ENCODE measurements at regions not wholly inside any gene's neighbourhood (a gene's known extent, or its start where the extent isn't known, plus 50 kb on each side); places are given as distances from the start of the nearest gene placed in this dataset.
"Not testable (repeated sequence)": the region's sequence is repeated elsewhere in the genome, so short reads cannot be mapped to it uniquely, and the experiment has no call there.

DNA sequence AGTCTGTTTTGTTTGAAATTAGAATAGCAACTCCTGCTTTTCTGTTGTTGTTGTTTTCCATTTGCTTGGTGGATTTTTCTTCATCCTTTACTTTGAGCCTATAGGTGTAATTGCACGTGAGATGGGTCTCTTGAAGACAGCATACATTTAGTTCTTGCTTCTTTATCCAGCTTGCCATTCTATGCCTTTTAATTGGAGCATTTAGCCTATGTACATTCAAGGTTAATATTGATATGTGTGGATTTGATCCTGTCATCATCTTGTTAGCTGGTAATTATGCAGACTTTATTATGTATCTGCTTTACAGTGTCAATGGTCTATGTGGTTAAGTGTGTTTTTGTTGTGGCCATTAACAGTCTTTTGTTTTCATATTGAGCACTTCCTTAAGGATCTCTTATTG is 708.9 kb upstream of the ANKRD30A start:
- Histone ChIP-seq H3K79me2 (ENCODE audit: insufficient read depth, low read length) (no peaks in the 10 kb centered on the region), H3K4me1 (ENCODE audit: insufficient read depth, low read length) (no peaks in the 10 kb centered on the region), H3K4me3 (ENCODE audit: insufficient read depth, low read length) (no peak overlapping the region), H4K20me1 (ENCODE audit: insufficient read depth, low read length) (no peaks in the 10 kb centered on the region), H3K27ac (ENCODE audit: low read depth, low read length) (no peak overlapping the region), H3K4me2 (ENCODE audit: insufficient read depth, low read length) (no peak overlapping the region), H3K9me3 (ENCODE audit: low read depth, low read length) (no peaks in the 10 kb centered on the region), H3K36me3 (ENCODE audit: insufficient read depth, low read length) (no peaks in the 10 kb centered on the region), H3K27me3 (ENCODE audit: insufficient read depth, low read length) (no peaks in the 10 kb centered on the region), H2AFZ (ENCODE audit: low read length) (no peak overlapping the region)
- no peak for TF ChIP-seq CTCF (IDR thresholded peaks at IDR 0.05; ENCODE audit: extremely low read depth, low read depth, low read length)
- DNase-seq (ENCODE audit: insufficient read length, low spot score, missing footprints): no peak

DNA sequence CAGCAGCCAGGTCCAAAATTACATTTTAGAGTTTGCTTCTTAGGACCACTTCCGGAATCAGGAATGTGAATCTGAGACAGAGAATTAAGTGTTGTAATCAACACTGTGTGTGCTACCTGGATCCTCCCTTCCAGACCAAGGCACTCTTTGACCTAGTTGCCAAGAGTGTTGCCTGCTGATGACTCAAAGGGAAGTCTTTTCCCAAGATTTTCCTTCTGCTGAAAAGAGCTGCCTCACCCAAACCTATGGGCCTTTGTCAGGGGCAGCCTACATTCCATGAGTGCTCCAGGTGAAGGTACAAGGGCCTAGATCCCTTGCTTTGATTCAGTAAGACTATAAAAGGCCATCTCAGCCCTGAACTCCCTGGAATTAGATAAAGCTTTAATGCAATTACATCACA is 712.5 kb upstream of the ANKRD30A start:
- TF ChIP-seq CTCF (IDR thresholded peaks at IDR 0.05; ENCODE audit: extremely low read depth, low read depth, low read length): no peak
- Histone ChIP-seq H3K27me3 (ENCODE audit: insufficient read depth, low read length) (no peaks in the 10 kb centered on the region), H3K4me3 (ENCODE audit: insufficient read depth, low read length) (no peak overlapping the region), H4K20me1 (ENCODE audit: insufficient read depth, low read length) (no peaks in the 10 kb centered on the region), H3K36me3 (ENCODE audit: insufficient read depth, low read length) (no peaks in the 10 kb centered on the region), H2AFZ (ENCODE audit: low read length) (no peak overlapping the region), H3K9me3 (ENCODE audit: low read depth, low read length) (no peaks in the 10 kb centered on the region), H3K27ac (ENCODE audit: low read depth, low read length) (no peak overlapping the region), H3K79me2 (ENCODE audit: insufficient read depth, low read length) (no peaks in the 10 kb centered on the region), H3K4me1 (ENCODE audit: insufficient read depth, low read length) (no peaks in the 10 kb centered on the region), H3K4me2 (ENCODE audit: insufficient read depth, low read length) (no peak overlapping the region)
- DNase-seq (ENCODE audit: insufficient read length, low spot score, missing footprints): no peak

- H4K20me1 ChIP-seq (ENCODE audit: insufficient read depth, low read length); H3K9me3 ChIP-seq (ENCODE audit: low read depth, low read length); H3K4me1 ChIP-seq (ENCODE audit: insufficient read depth, low read length); H3K4me2 ChIP-seq (ENCODE audit: insufficient read depth, low read length); H2AFZ ChIP-seq (ENCODE audit: low read length); DNase-seq (ENCODE audit: insufficient read length, low spot score, missing footprints); H3K36me3 ChIP-seq (ENCODE audit: insufficient read depth, low read length); H3K27me3 ChIP-seq (ENCODE audit: insufficient read depth, low read length); H3K4me3 ChIP-seq (ENCODE audit: insufficient read depth, low read length); H3K27ac ChIP-seq (ENCODE audit: low read depth, low read length); H3K79me2 ChIP-seq (ENCODE audit: insufficient read depth, low read length): not testable (repeated sequence)
Observed at GRCh38 chr10:36400238-36400637, 725.2 kb upstream of the ANKRD30A start.

DNA sequence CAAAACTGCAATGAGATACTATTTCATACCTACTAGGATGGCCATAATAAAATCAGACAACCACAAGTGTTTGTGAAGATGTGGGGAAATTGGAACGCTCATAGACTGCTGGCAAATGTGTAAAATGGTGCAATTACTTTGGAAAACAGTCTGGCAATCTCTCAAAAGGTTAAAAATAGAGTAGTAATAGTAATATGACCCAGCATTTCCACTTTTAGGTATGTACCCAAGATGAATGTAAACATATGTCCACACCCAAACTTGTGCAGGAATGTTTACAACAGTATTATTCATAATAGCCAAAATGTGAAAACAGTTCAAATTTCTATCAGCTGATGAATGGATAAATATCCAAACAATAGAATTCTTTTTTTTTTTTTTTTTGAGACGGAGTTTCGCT is 731.6 kb upstream of the ANKRD30A start:
- Histone ChIP-seq H2AFZ (ENCODE audit: low read length) (no peak overlapping the region), H3K36me3 (ENCODE audit: insufficient read depth, low read length) (no peaks in the 10 kb centered on the region), H4K20me1 (ENCODE audit: insufficient read depth, low read length) (no peaks in the 10 kb centered on the region), H3K9me3 (ENCODE audit: low read depth, low read length) (no peaks in the 10 kb centered on the region), H3K27ac (ENCODE audit: low read depth, low read length) (no peak overlapping the region), H3K4me2 (ENCODE audit: insufficient read depth, low read length) (no peak overlapping the region), H3K4me3 (ENCODE audit: insufficient read depth, low read length) (no peak overlapping the region), H3K79me2 (ENCODE audit: insufficient read depth, low read length) (no peaks in the 10 kb centered on the region), H3K27me3 (ENCODE audit: insufficient read depth, low read length) (no peaks in the 10 kb centered on the region), H3K4me1 (ENCODE audit: insufficient read depth, low read length) (no peaks in the 10 kb centered on the region)
- no peak for TF ChIP-seq CTCF (IDR thresholded peaks at IDR 0.05; ENCODE audit: extremely low read depth, low read depth, low read length)
- DNase-seq (ENCODE audit: insufficient read length, low spot score, missing footprints): no peak

DNA sequence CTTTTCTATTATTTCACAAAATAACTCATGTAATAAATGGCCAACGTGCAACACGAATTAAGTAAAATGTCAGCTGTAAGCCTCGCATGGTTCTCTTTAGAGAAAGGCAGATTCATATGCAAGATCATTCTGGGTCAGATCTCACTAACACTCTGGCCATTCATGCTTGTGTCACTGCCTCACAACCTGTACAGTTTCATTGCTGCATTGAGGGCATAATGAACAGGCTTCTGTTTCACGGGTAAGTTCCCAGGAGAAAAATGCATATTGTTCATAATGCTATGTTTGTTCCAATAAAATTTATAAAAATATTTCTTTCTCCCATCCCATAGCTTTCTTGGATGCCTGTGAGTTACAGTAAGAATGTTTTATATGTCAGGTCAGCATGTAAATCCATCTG is 734.0 kb upstream of the ANKRD30A start:
- Histone ChIP-seq H3K27me3 (ENCODE audit: insufficient read depth, low read length) (no peaks in the 10 kb centered on the region), H4K20me1 (ENCODE audit: insufficient read depth, low read length) (no peaks in the 10 kb centered on the region), H2AFZ (ENCODE audit: low read length) (no peak overlapping the region), H3K9me3 (ENCODE audit: low read depth, low read length) (no peaks in the 10 kb centered on the region), H3K4me1 (ENCODE audit: insufficient read depth, low read length) (no peaks in the 10 kb centered on the region), H3K27ac (ENCODE audit: low read depth, low read length) (no peak overlapping the region), H3K4me2 (ENCODE audit: insufficient read depth, low read length) (no peak overlapping the region), H3K79me2 (ENCODE audit: insufficient read depth, low read length) (no peaks in the 10 kb centered on the region), H3K4me3 (ENCODE audit: insufficient read depth, low read length) (no peak overlapping the region), H3K36me3 (ENCODE audit: insufficient read depth, low read length) (no peaks in the 10 kb centered on the region)
- TF ChIP-seq CTCF (IDR thresholded peaks at IDR 0.05; ENCODE audit: extremely low read depth, low read depth, low read length): no peak
- no peak for DNase-seq (ENCODE audit: insufficient read length, low spot score, missing footprints)

All from osteoblast (primary cell).